Duodenal mucosa (tissue), 2 donors: ENCODE measurements at regions not wholly inside any gene's neighbourhood (a gene's known extent, or its start where the extent isn't known, plus 50 kb on each side); places are given as distances from the start of the nearest gene placed in this dataset.

Experiments used
- H3K27ac ChIP-seq: one replicate; pipeline ENCODE4 v1.7.0; 2013; ENCODE audit warnings: low read depth, low read length
- H3K27me3 ChIP-seq, 2 donors: one replicate each; pipeline ENCODE4 v1.7.0; 2013; ENCODE audit warnings: low read length in 2 of 2, control low read depth in 1 of 2; ENCODE audit not compliant: insufficient read depth in 2 of 2, control insufficient read depth in 1 of 2
- H3K36me3 ChIP-seq, 2 donors: one replicate each; pipeline ENCODE4 v1.7.0; 2013; ENCODE audit warnings: low read length in 2 of 2, control low read depth in 1 of 2; ENCODE audit not compliant: insufficient read depth in 2 of 2, control insufficient read depth in 1 of 2
- H3K4me1 ChIP-seq, 2 donors: one replicate each; pipeline ENCODE4 v1.7.0; 2013; ENCODE audit warnings: low read length in 2 of 2, control low read depth in 1 of 2; ENCODE audit not compliant: insufficient read depth in 2 of 2, control insufficient read depth in 1 of 2
- H3K4me3 ChIP-seq, 2 donors: one replicate each; pipeline ENCODE4 v1.7.0; 2013; ENCODE audit warnings: low read length in 2 of 2, low read depth in 1 of 2
- H3K9ac ChIP-seq, 2 donors: one replicate each; pipeline ENCODE4 v1.7.0; 2013; ENCODE audit warnings: low read length in 2 of 2, low read depth in 1 of 2
- H3K9me3 ChIP-seq, 2 donors: one replicate each; pipeline ENCODE4 v1.7.0; 2013; ENCODE audit warnings: low read length in 2 of 2, control low read depth in 1 of 2; ENCODE audit not compliant: control insufficient read depth in 1 of 2

- Histone ChIP-seq H3K27me3 (no peaks in the 10 kb centered on the region), H3K9ac (no peak overlapping the region), H3K4me1 (no peaks in the 10 kb centered on the region), H3K4me3 (no peak overlapping the region), H3K27ac (no peak overlapping the region), H3K36me3 (no peaks in the 10 kb centered on the region), H3K9me3 (no peaks in the 10 kb centered on the region)
These were observed 268.5 kb upstream of the PPFIA2 start for GRCh38 chr12:82027612-82028011.

- Histone ChIP-seq H3K27me3 (no peaks in the 10 kb centered on the region), H3K4me1 (no peaks in the 10 kb centered on the region), H3K9ac (no peak overlapping the region), H3K9me3 (no peaks in the 10 kb centered on the region), H3K27ac (no peak overlapping the region), H3K36me3 (no peaks in the 10 kb centered on the region), H3K4me3 (no peak overlapping the region)
These were observed 266.3 kb upstream of the PPFIA2 start for GRCh38 chr12:82025462-82025861.

- H3K4me1 ChIP-seq = no peaks in the 10 kb centered on the region
- peaks cover 0 to 6% of the 10 kb centered on the region in 2 donors for H3K9me3 ChIP-seq
- H3K27ac ChIP-seq = no peak overlapping the region
- H3K4me3 ChIP-seq = no peak overlapping the region
- no peaks in the 10 kb centered on the region for H3K27me3 ChIP-seq
- H3K36me3 ChIP-seq = no peaks in the 10 kb centered on the region
- no peak overlapping the region for H3K9ac ChIP-seq
These were observed 260.4 kb upstream of the PPFIA2 start for GRCh38 chr12:82019533-82019932.

- Histone ChIP-seq H3K9me3 (peaks cover 0 to 6% of the 10 kb centered on the region in 2 donors), H3K27me3 (no peaks in the 10 kb centered on the region), H3K4me1 (no peaks in the 10 kb centered on the region), H3K9ac (no peak overlapping the region), H3K27ac (no peak overlapping the region), H3K4me3 (no peak overlapping the region), H3K36me3 (no peaks in the 10 kb centered on the region)
These were observed 256.6 kb upstream of the PPFIA2 start for GRCh38 chr12:82015623-82016347.

- Histone ChIP-seq H3K9ac (no peak overlapping the region), H3K27me3 (no peaks in the 10 kb centered on the region), H3K4me1 (no peaks in the 10 kb centered on the region), H3K27ac (no peak overlapping the region), H3K9me3 (no peaks in the 10 kb centered on the region), H3K36me3 (no peaks in the 10 kb centered on the region), H3K4me3 (no peak overlapping the region)
These were observed 253.0 kb upstream of the PPFIA2 start for GRCh38 chr12:82012176-82012575.

- Histone ChIP-seq H3K4me3 (no peak overlapping the region), H3K27me3 (no peaks in the 10 kb centered on the region), H3K4me1 (no peaks in the 10 kb centered on the region), H3K36me3 (no peaks in the 10 kb centered on the region), H3K27ac (no peak overlapping the region), H3K9ac (no peak overlapping the region), H3K9me3 (no peaks in the 10 kb centered on the region)
These were observed 250.4 kb upstream of the PPFIA2 start for GRCh38 chr12:82009524-82009923.

GRCh38 chr12:82008251-82008650 lies 249.1 kb upstream of the PPFIA2 start:
- Histone ChIP-seq H3K4me1 (no peaks in the 10 kb centered on the region), H3K27ac (no peak overlapping the region), H3K36me3 (no peaks in the 10 kb centered on the region), H3K4me3 (no peak overlapping the region), H3K27me3 (no peaks in the 10 kb centered on the region), H3K9ac (no peak overlapping the region), H3K9me3 (no peaks in the 10 kb centered on the region)

- Histone ChIP-seq H3K36me3 (no peaks in the 10 kb centered on the region), H3K9me3 (no peaks in the 10 kb centered on the region), H3K27me3 (no peaks in the 10 kb centered on the region), H3K4me3 (no peak overlapping the region), H3K9ac (no peak overlapping the region), H3K27ac (no peak overlapping the region), H3K4me1 (no peaks in the 10 kb centered on the region)
These were observed 239.7 kb upstream of the PPFIA2 start for GRCh38 chr12:81998761-81999378.

- Histone ChIP-seq H3K9me3 (no peaks in the 10 kb centered on the region), H3K27ac (no peak overlapping the region), H3K9ac (no peak overlapping the region), H3K36me3 (no peaks in the 10 kb centered on the region), H3K4me1 (peaks cover 0 to 7% of the 10 kb centered on the region in 2 donors), H3K27me3 (no peaks in the 10 kb centered on the region), H3K4me3 (no peak overlapping the region)
These were observed 233.3 kb upstream of the PPFIA2 start for GRCh38 chr12:81992461-81992860.

- no peaks in the 10 kb centered on the region for H3K36me3 ChIP-seq
- peaks cover 0 to 7% of the 10 kb centered on the region in 2 donors for H3K4me1 ChIP-seq
- no peaks in the 10 kb centered on the region for H3K27me3 ChIP-seq
- no peaks in the 10 kb centered on the region for H3K9me3 ChIP-seq
- H3K27ac ChIP-seq = no peak overlapping the region
- no peak overlapping the region for H3K4me3 ChIP-seq
- no peak overlapping the region for H3K9ac ChIP-seq
These were observed 232.7 kb upstream of the PPFIA2 start for GRCh38 chr12:81991868-81992267.
